CD4-positive, alpha-beta T cell (primary cell): ENCODE measurements at regions not wholly inside any gene's neighbourhood (a gene's known extent, or its start where the extent isn't known, plus 50 kb on each side); places are given as distances from the start of the nearest gene placed in this dataset.

Experiments
- ATAC-seq: fragments of 200-7000 bp; cut with Tn5 transposase; one replicate; pipeline ENCODE4 v1.10.0; 2022; ENCODE audit warnings: mild to moderate bottlenecking; ENCODE audit not compliant: poor library complexity
- CTCF ChIA-PET: fragments of 350-600 bp; sonication (Branson Sonifier 250); formaldehyde crosslinking; loops from one replicate; lab custom pipeline; 2021; ENCODE audit warnings: antibody characterized with exemption, inconsistent platforms; lab: Charles Lee
- POLR2A ChIA-PET: fragments of 350-600 bp; sonication (Branson Sonifier 250); formaldehyde crosslinking; loops from one replicate; lab custom pipeline; 2021; ENCODE audit warnings: antibody characterized with exemption, inconsistent platforms; lab: Charles Lee
- DNase-seq, 14 experiments: peaks; one replicate each; pipeline ENCODE4 v3.0.0-alpha.2; 2013 to 2020; ENCODE audit warnings: mixed read lengths in 2 of 14
- H3K27ac ChIP-seq, 2 donors: one replicate each; pipeline versions ENCODE4 v1.5.1 to v1.7.0; 2013; ENCODE audit warnings: low read length in 2 of 2, low read depth in 1 of 2, mild to moderate bottlenecking in 1 of 2
- H3K27me3 ChIP-seq, 2 experiments: 1 replicate in 1 of 2; 2 replicates in 1 of 2; pipeline versions ENCODE4 v1.6.1 to v1.7.0; 2013; ENCODE audit warnings: low read length in 2 of 2, control low read depth in 1 of 2, mild to moderate bottlenecking in 1 of 2, moderate library complexity in 1 of 2; ENCODE audit not compliant: insufficient read depth in 2 of 2, control insufficient read depth in 1 of 2
- H3K36me3 ChIP-seq: one replicate; pipeline ENCODE4 v1.6.1; 2013; ENCODE audit warnings: low read length, control low read depth; ENCODE audit not compliant: insufficient read depth
- H3K4me1 ChIP-seq: one replicate; pipeline ENCODE4 v1.6.1; 2013; ENCODE audit warnings: low read length, control low read depth; ENCODE audit not compliant: insufficient read depth
- H3K4me3 ChIP-seq: one replicate; pipeline ENCODE4 v1.5.1; 2013; ENCODE audit warnings: mild to moderate bottlenecking, low read length, moderate library complexity
- H3K9me3 ChIP-seq, 2 experiments: 1 replicate in 1 of 2; 2 replicates in 1 of 2; pipeline versions ENCODE4 v1.6.1 to v1.7.0; 2013; ENCODE audit warnings: low read length in 2 of 2, mild to moderate bottlenecking in 2 of 2, control low read depth in 1 of 2, moderate library complexity in 1 of 2; ENCODE audit not compliant: control insufficient read depth in 1 of 2, insufficient read depth in 1 of 2
- H3K27ac Mint-ChIP-seq: one replicate; pipeline ENCODE4 v1.8.0; 2020; ENCODE audit warnings: mixed read lengths
- H3K27me3 Mint-ChIP-seq: one replicate; pipeline ENCODE4 v1.8.0; 2021; ENCODE audit warnings: mixed read lengths
- H3K36me3 Mint-ChIP-seq: one replicate; pipeline ENCODE4 v1.8.0; 2021; ENCODE audit warnings: low read depth, mixed read lengths
- H3K4me1 Mint-ChIP-seq: one replicate; pipeline ENCODE4 v1.8.0; 2021; ENCODE audit warnings: low read depth, mixed read lengths
- H3K4me3 Mint-ChIP-seq: one replicate; pipeline ENCODE4 v1.8.0; 2020; ENCODE audit warnings: mild to moderate bottlenecking, mixed read lengths
- H3K9me3 Mint-ChIP-seq: one replicate; pipeline ENCODE4 v1.8.0; 2020; ENCODE audit warnings: mixed read lengths
- CTCF ChIP-seq: fragments of 200-600 bp; IDR thresholded peaks from one replicate; pipeline ENCODE4 v1.8.0; 2022; ENCODE audit warnings: antibody characterized with exemption, mild to moderate bottlenecking
- intact Hi-C, 2 experiments: fragments of 100-400 bp; cut with DNase I in 1 of 2; cut with micrococcal nuclease in 1 of 2; formaldehyde crosslinking; loops; one replicate each; pipeline versions ENCODE4 v1.15.1 to v1.9.0; 2023 to 2025; cut with DNase I, micrococcal nuclease

GRCh38 chr18:57928466-57928865 is 115.6 kb upstream of the NEDD4L start:
- TF ChIP-seq CTCF: no peak
- no peaks in the 10 kb centered on the region for H3K9me3 Mint-ChIP-seq
- no peak overlapping the region for H3K27ac Mint-ChIP-seq
- POLR2A ChIA-PET: no interaction called here
- Histone ChIP-seq H3K4me1 (no peaks in the 10 kb centered on the region), H3K4me3 (no peak overlapping the region), H3K36me3 (no peaks in the 10 kb centered on the region), H3K9me3 (no peaks in the 10 kb centered on the region), H3K27me3 (peaks cover 0 to 2% of the 10 kb centered on the region in 2 experiments), H3K27ac (no peak overlapping the region)
- CTCF ChIA-PET: no interaction called here
- intact Hi-C loops: no loop called here
- H3K4me3 Mint-ChIP-seq: no peak overlapping the region
- no peaks in the 10 kb centered on the region for H3K36me3 Mint-ChIP-seq
- H3K27me3 Mint-ChIP-seq: peaks cover 4% of the 10 kb centered on the region
- no peak for ATAC-seq
- no peaks in the 10 kb centered on the region for H3K4me1 Mint-ChIP-seq
- DNase-seq: no peak

DNA sequence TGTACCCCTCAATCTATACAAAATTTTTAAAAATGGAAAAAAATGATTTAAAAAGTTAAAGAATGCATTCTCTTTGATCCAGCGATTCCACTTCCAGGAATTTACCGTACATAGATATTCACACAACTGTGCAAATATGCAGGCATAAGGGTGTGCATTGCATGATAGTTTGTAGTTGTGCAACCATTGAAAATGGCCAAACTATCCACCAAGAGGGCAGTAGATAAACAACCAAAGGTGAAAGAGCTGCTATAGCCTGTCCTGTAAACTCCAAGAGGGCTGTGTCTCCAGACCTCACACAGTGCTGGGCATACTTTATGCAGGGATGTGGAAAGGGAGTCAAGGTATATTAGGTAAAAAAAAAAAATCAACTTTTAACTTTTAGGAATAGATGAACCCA is 116.5 kb upstream of the NEDD4L start:
- no peaks in the 10 kb centered on the region for H3K9me3 ChIP-seq
- no peak overlapping the region for H3K4me3 ChIP-seq
- H3K4me1 ChIP-seq: no peaks in the 10 kb centered on the region
- Mint-ChIP-seq H3K27ac (no peak overlapping the region), H3K27me3 (peaks cover 4% of the 10 kb centered on the region), H3K9me3 (no peaks in the 10 kb centered on the region), H3K4me3 (no peak overlapping the region), H3K36me3 (no peaks in the 10 kb centered on the region), H3K4me1 (no peaks in the 10 kb centered on the region)
- peaks cover 0 to 2% of the 10 kb centered on the region in 2 experiments for H3K27me3 ChIP-seq
- intact Hi-C loops: no loop called here
- DNase-seq (no peak), ATAC-seq (no peak)
- POLR2A ChIA-PET: no interaction called here
- TF ChIP-seq CTCF: no peak
- H3K27ac ChIP-seq: no peak overlapping the region
- H3K36me3 ChIP-seq: no peaks in the 10 kb centered on the region
- CTCF ChIA-PET: no interaction called here

DNA sequence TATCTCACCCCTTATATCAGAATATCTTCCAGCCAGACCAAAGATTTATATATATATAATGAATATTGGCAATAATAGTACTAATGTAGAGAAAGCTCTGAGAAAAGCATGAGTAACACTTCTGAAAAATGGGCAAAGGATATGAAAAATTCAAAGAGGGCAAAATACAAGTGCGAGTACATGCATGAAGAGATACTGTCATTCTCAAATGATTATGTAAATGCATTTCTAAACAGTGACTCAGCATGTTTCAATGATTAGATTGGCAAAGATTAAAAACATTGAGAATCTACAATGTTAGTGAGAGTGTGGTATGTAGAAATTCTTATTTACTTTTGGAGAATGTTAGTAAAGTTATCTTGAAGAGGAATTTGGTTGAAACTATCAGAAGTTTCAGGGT is 118.3 kb upstream of the NEDD4L start:
- Histone ChIP-seq H3K9me3 (peaks cover 0 to 2% of the 10 kb centered on the region in 2 experiments), H3K4me3 (no peak overlapping the region), H3K27ac (no peak overlapping the region), H3K27me3 (peaks cover 0 to 2% of the 10 kb centered on the region in 2 experiments), H3K4me1 (no peaks in the 10 kb centered on the region), H3K36me3 (no peaks in the 10 kb centered on the region)
- no peaks in the 10 kb centered on the region for H3K4me1 Mint-ChIP-seq
- TF ChIP-seq CTCF: no peak
- H3K36me3 Mint-ChIP-seq: no peaks in the 10 kb centered on the region
- no peak for DNase-seq
- H3K4me3 Mint-ChIP-seq: no peak overlapping the region
- ChIA-PET CTCF (no interaction called here), POLR2A (no interaction called here)
- H3K27me3 Mint-ChIP-seq: peaks cover 4% of the 10 kb centered on the region
- H3K27ac Mint-ChIP-seq: no peak overlapping the region
- ATAC-seq: no peak
- intact Hi-C loops: no loop called here
- H3K9me3 Mint-ChIP-seq: no peaks in the 10 kb centered on the region
